ENCODE measurements at regions not wholly inside any gene's neighbourhood (a gene's known extent, or its start where the extent isn't known, plus 50 kb on each side); places are given as distances from the start of the nearest gene placed in this dataset.

DNA sequence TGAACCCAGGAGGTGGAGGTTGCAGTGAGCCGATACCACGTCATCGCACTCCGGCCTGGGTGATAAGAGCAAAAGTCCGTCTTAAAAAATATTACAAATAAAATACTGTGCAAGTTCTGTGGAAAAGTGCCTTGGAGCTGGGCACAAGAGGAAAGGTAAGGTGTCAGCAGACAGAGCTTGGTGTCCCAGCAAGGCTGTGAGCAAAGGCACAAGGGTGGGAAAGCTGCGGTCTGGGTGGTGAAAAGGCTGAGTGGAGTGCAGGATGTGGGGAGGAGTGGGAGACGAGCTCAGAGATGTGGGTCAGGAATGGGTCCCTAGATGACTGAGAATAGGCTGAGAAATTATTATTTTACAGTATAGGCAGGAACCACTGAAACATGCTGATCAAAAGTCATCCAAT is 150.6 kb downstream of the RHOU start:
- TF ChIP-seq CTCF (IDR thresholded peaks at IDR 0.05): no peak
- TF ChIP-seq POLR2A (IDR thresholded peaks at IDR 0.05): no peak
- TF ChIP-seq POLR2AphosphoS5 (IDR thresholded peaks at IDR 0.05): no peak
